Right lobe of liver (tissue), 6 donors: ENCODE measurements at regions not wholly inside any gene's neighbourhood (a gene's known extent, or its start where the extent isn't known, plus 50 kb on each side); places are given as distances from the start of the nearest gene placed in this dataset.

Experiments
- ATAC-seq, 4 donors: fragments of 200-7000 bp; cut with Tn5 transposase; one replicate each; pipeline ENCODE4 v1.9.1; 2020; ENCODE audit warnings: mild to moderate bottlenecking in 4 of 4, moderate library complexity in 4 of 4
- DNase-seq, 3 donors: peaks; one replicate each; pipeline ENCODE4 v3.0.0-alpha.2; 2020
- H3K27ac ChIP-seq, 3 donors: fragments of 200-600 bp; one replicate each; pipeline ENCODE4 v1.8.0; 2022
- H3K27me3 ChIP-seq, 2 donors: fragments of 200-600 bp; one replicate each; pipeline ENCODE4 v1.8.0; 2022
- H3K36me3 ChIP-seq, 4 donors: fragments of 200-600 bp; sonication (generic) in 1 of 4; one replicate each; pipeline versions ENCODE4 v1.5.1 to v1.8.0; 2017 to 2022; ENCODE audit warnings: control low read depth in 1 of 4
- H3K4me1 ChIP-seq, 4 donors: fragments of 200-600 bp; sonication (generic) in 1 of 4; one replicate each; pipeline versions ENCODE4 v1.5.1 to v1.8.0; 2017 to 2022; ENCODE audit warnings: control low read depth in 1 of 4
- H3K4me3 ChIP-seq, 3 donors: fragments of 200-600 bp; one replicate each; pipeline ENCODE4 v1.8.0; 2022
- H3K9me3 ChIP-seq, 4 donors: fragments of 200-600 bp; sonication (generic) in 1 of 4; one replicate each; pipeline versions ENCODE4 v1.5.1 to v1.8.0; 2017 to 2022; ENCODE audit warnings: control low read depth in 1 of 4
- POLR2A ChIP-seq: fragments of 450-650 bp; IDR thresholded peaks from one replicate; pipeline ENCODE4 v1.6.1; 2017; ENCODE audit warnings: antibody characterized with exemption, mild to moderate bottlenecking
- WGBS: methylation state at CpG from one replicate; pipeline ENCODE4 v1.1.6; 2018; ENCODE audit warnings: low coverage, low lambda C conversion rate; ENCODE audit not compliant: insufficient coverage; ENCODE audit errors: missing lambda C conversion rate; 5-methylcytosine and 5-hydroxymethylcytosine counted together
- intact Hi-C, 2 donors: fragments of 100-400 bp; cut with DNase I; formaldehyde crosslinking; loops; one replicate each; pipeline versions ENCODE4 v1.11.2 to v1.14.1; 2022
- TF ChIP-seq, protein P1 (sequence below), 4 donors: fragments of 200-600 bp in 3 of 4; fragments of 450-650 bp in 1 of 4; IDR thresholded peaks; one replicate each; pipeline versions ENCODE4 v1.5.1 to v1.8.0; 2016 to 2022; ENCODE audit warnings: antibody characterized with exemption in 4 of 4, mild to moderate bottlenecking in 2 of 4
- donor health status: DM: no; HTN: yes; CAD: no.
- donor health status: DM: no; HTN: no; CAD: no.
- donor health status: DM: no; HTN: no; CAD: no.
- donor health status: DM: no; HTN: yes; CAD: no.
- donor health status: DM: no; HTN: yes; CAD: no.

DNA sequence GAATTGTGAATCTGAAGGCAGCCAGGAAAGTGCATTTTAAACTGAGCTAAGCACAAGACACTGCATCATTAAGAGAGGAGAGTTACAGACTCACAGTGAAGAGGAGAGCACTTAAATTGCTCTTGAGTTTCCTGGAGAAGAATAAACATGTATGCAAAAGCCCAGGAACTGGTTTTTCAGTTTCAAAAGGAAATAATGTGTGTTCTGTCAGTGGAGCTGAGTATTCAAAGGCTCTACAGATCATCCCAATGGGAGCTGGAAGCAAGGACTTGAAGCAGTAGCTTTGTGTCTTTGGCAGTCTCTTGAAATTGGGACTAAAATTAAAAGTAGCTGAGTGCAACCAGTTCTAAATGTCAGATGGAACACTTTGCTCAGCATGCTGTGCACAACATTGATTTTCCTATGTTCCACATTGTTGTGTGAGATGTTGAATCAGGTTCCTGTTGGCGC lies 147.5 kb upstream of the ANK2 start:
- peak; percentile 18 to 37 (median 30) for ATAC-seq
- Histone ChIP-seq H3K4me1 (peaks cover 0 to 21% (median 2%) of the 10 kb centered on the region in 4 donors), H3K36me3 (no peaks in the 10 kb centered on the region), H3K27ac (no peak overlapping the region), H3K9me3 (no peaks in the 10 kb centered on the region), H3K4me3 (no peak overlapping the region), H3K27me3 (no peaks in the 10 kb centered on the region)
- TF ChIP-seq, protein P1, sequence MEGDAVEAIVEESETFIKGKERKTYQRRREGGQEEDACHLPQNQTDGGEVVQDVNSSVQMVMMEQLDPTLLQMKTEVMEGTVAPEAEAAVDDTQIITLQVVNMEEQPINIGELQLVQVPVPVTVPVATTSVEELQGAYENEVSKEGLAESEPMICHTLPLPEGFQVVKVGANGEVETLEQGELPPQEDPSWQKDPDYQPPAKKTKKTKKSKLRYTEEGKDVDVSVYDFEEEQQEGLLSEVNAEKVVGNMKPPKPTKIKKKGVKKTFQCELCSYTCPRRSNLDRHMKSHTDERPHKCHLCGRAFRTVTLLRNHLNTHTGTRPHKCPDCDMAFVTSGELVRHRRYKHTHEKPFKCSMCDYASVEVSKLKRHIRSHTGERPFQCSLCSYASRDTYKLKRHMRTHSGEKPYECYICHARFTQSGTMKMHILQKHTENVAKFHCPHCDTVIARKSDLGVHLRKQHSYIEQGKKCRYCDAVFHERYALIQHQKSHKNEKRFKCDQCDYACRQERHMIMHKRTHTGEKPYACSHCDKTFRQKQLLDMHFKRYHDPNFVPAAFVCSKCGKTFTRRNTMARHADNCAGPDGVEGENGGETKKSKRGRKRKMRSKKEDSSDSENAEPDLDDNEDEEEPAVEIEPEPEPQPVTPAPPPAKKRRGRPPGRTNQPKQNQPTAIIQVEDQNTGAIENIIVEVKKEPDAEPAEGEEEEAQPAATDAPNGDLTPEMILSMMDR (IDR thresholded peaks at IDR 0.05), result no peak
- no peak for TF ChIP-seq POLR2A
- DNase-seq, result no peak
- intact Hi-C loops, result no loop called here
- WGBS, result 67% methylated on average over 1 of the region's 1 CpG

DNA sequence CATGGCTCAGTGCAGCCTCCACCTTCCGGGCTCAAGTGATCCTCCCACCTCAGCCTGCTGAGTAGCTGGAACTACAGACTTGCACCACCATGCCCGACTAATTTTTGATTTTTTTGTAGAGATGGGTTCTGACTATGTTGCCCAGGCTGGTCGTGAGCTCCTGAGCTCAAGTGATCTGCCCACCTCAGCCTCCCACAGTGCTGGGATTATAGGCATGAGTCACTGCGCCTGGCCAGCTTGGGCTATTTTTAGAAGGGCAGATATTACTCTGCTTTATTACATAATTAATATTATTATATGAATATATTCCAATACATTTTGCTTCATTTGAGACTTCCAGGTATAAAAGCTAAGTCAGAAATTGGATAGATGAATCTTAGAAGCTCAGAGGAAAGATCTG lies 143.7 kb upstream of the ANK2 start:
- ATAC-seq, result no peak
- H3K9me3 ChIP-seq, result no peaks in the 10 kb centered on the region
- DNase-seq, result no peak
- no peak for TF ChIP-seq POLR2A
- TF ChIP-seq, protein P1 (IDR thresholded peaks at IDR 0.05), result no peak
- H3K36me3 ChIP-seq, result no peaks in the 10 kb centered on the region
- peaks cover 0 to 11% (median under 1%) of the 10 kb centered on the region in 4 donors for H3K4me1 ChIP-seq
- WGBS, result 89% methylated on average over 4 of the region's 4 CpGs
- H3K4me3 ChIP-seq, result no peak overlapping the region
- intact Hi-C loops, result no loop called here
- no peak overlapping the region for H3K27ac ChIP-seq
- no peaks in the 10 kb centered on the region for H3K27me3 ChIP-seq

DNA sequence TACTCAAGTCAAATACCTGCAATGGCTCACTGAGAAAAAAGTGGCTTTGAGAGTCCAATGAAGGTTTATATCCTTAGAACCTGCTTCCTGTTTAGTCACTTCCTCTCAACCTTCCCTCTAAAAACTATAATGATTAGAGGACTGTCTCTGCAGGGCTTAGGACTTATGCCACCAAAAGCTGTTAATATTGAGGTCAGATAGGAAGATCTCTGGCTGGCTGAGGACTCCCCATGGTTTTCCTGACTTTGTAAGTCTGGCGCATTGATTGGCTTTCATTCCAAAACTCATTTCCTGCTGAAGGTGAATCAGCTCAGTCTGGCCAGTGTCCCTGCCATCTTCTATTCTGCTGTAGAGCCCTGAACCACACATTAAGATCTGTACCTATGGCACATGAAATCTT lies 140.9 kb upstream of the ANK2 start:
- H3K27me3 ChIP-seq, result no peaks in the 10 kb centered on the region
- no peak overlapping the region for H3K27ac ChIP-seq
- 86% methylated on average over 1 of the region's 1 CpG for WGBS
- no peak overlapping the region for H3K4me3 ChIP-seq
- no peaks in the 10 kb centered on the region for H3K36me3 ChIP-seq
- ATAC-seq, result no peak
- intact Hi-C loops, result no loop called here
- DNase-seq, result no peak
- no peaks in the 10 kb centered on the region for H3K9me3 ChIP-seq
- peaks cover 0 to 4% (median 0%) of the 10 kb centered on the region in 4 donors for H3K4me1 ChIP-seq
- no peak for TF ChIP-seq POLR2A
- TF ChIP-seq, protein P1 (IDR thresholded peaks at IDR 0.05), result no peak

DNA sequence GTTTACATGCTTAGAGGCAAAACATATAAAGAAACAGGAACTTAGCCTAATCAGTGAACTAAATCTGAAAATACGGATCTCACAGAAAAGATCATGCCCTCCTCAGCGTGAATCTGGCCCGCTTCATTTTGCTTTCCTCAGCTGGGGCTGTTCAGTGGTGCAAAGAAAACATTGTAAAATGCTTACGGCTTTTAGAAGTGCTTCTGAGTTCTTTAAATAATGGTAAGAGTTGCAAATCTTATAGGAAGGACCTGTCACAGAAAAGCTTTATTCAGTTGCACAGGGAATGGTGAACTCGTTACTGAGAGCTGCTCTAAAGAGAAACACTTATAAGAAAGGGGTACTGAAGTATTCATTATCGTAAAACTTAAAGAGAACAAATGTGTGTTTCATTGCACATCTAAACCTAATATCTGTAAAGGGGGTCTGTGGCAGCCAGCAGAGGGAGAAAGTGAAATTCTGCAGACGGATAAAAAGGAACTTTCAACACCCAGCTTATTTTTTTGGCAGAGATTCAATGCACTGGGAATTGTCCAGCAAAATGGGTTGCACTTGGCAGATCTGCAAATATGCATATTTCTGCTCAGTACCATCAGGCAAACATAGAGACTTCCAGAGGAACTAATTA lies 139.2 kb upstream of the ANK2 start:
- peak; percentile 65 to 86 (median 80) for ATAC-seq
- 12% methylated on average over 7 of the region's 7 CpGs for WGBS
- H3K9me3 ChIP-seq, result no peaks in the 10 kb centered on the region
- H3K27ac ChIP-seq, result no peak overlapping the region
- no peaks in the 10 kb centered on the region for H3K27me3 ChIP-seq
- DNase-seq, result no peak
- intact Hi-C loops, result no loop called here
- TF ChIP-seq, protein P1 (IDR thresholded peaks at IDR 0.05), result peak in 2 of 4 donors; percentile 13 to 17
- no peak for TF ChIP-seq POLR2A
- H3K4me3 ChIP-seq, result peak overlapping the region; percentile 3 to 47 (median 31)
- H3K36me3 ChIP-seq, result no peaks in the 10 kb centered on the region
- H3K4me1 ChIP-seq, result peaks cover 0 to 4% (median 0%) of the 10 kb centered on the region in 4 donors
